ENCODE measurements at regions not wholly inside any gene's neighbourhood (a gene's known extent, or its start where the extent isn't known, plus 50 kb on each side); places are given as distances from the start of the nearest gene placed in this dataset.

GRCh38 chr1:73759011-73759410 lies 439.0 kb downstream of the LRRIQ3 start:
- Histone ChIP-seq H3K27ac (ENCODE audit: low read depth, low read length, poor library complexity, severe bottlenecking) (no peak overlapping the region), H3K9me2 (ENCODE audit: low read depth, low read length) (no peaks in the 10 kb centered on the region), H3K4me3 (ENCODE audit: low read depth, low read length, poor library complexity, severe bottlenecking) (no peak overlapping the region), H3F3A (ENCODE audit: insufficient read depth, low read length) (no peaks in the 10 kb centered on the region), H4K20me1 (ENCODE audit: insufficient read depth, low read length) (no peaks in the 10 kb centered on the region), H3K36me3 (ENCODE audit: insufficient read depth, low read length) (no peaks in the 10 kb centered on the region), H3K27me3 (ENCODE audit: insufficient read depth, low read length) (no peaks in the 10 kb centered on the region), H3K4me1 (ENCODE audit: insufficient read depth, low read length, severe bottlenecking) (no peaks in the 10 kb centered on the region), H3K4me2 (ENCODE audit: low read length) (no peak overlapping the region), H3K79me2 (ENCODE audit: insufficient read depth, low read length) (no peaks in the 10 kb centered on the region), H3K9ac (ENCODE audit: low read length) (no peak overlapping the region), H2AFZ (ENCODE audit: low read length) (no peak overlapping the region), H3K9me3 (ENCODE audit: low read length) (no peaks in the 10 kb centered on the region)
- no peak for TF ChIP-seq CTCF (IDR thresholded peaks at IDR 0.05; ENCODE audit: low read length)
- no peak for TF ChIP-seq EZH2 (IDR thresholded peaks at IDR 0.05; ENCODE audit: borderline replicate concordance, low read length)

GRCh38 chr1:73756817-73757216 lies 441.2 kb downstream of the LRRIQ3 start:
- Histone ChIP-seq H3K4me1 (ENCODE audit: insufficient read depth, low read length, severe bottlenecking) (no peaks in the 10 kb centered on the region), H3K27me3 (ENCODE audit: insufficient read depth, low read length) (no peaks in the 10 kb centered on the region), H3K9me3 (ENCODE audit: low read length) (no peaks in the 10 kb centered on the region), H2AFZ (ENCODE audit: low read length) (no peak overlapping the region), H3K36me3 (ENCODE audit: insufficient read depth, low read length) (no peaks in the 10 kb centered on the region), H3K9ac (ENCODE audit: low read length) (no peak overlapping the region), H3K4me3 (ENCODE audit: low read depth, low read length, poor library complexity, severe bottlenecking) (no peak overlapping the region), H3K27ac (ENCODE audit: low read depth, low read length, poor library complexity, severe bottlenecking) (no peak overlapping the region), H3K4me2 (ENCODE audit: low read length) (no peak overlapping the region), H4K20me1 (ENCODE audit: insufficient read depth, low read length) (no peaks in the 10 kb centered on the region), H3K9me2 (ENCODE audit: low read depth, low read length) (no peaks in the 10 kb centered on the region), H3K79me2 (ENCODE audit: insufficient read depth, low read length) (no peaks in the 10 kb centered on the region), H3F3A (ENCODE audit: insufficient read depth, low read length) (no peaks in the 10 kb centered on the region)
- no peak for TF ChIP-seq CTCF (IDR thresholded peaks at IDR 0.05; ENCODE audit: low read length)
- no peak for TF ChIP-seq EZH2 (IDR thresholded peaks at IDR 0.05; ENCODE audit: borderline replicate concordance, low read length)

- no peaks in the 10 kb centered on the region for H3K36me3 ChIP-seq (ENCODE audit: insufficient read depth, low read length)
These were observed 442.3 kb downstream of the LRRIQ3 start for GRCh38 chr1:73755649-73756048.

More at GRCh38 chr1:73755649-73756048, 442.3 kb downstream of the LRRIQ3 start:
- TF ChIP-seq CTCF (IDR thresholded peaks at IDR 0.05; ENCODE audit: low read length) (no peak), EZH2 (IDR thresholded peaks at IDR 0.05; ENCODE audit: borderline replicate concordance, low read length) (no peak)
- no peak overlapping the region for H3K4me3 ChIP-seq (ENCODE audit: low read depth, low read length, poor library complexity, severe bottlenecking)
- no peaks in the 10 kb centered on the region for H3K27me3 ChIP-seq (ENCODE audit: insufficient read depth, low read length)
- no peaks in the 10 kb centered on the region for H3K9me2 ChIP-seq (ENCODE audit: low read depth, low read length)
- no peaks in the 10 kb centered on the region for H3K9me3 ChIP-seq (ENCODE audit: low read length)
- H4K20me1 ChIP-seq (ENCODE audit: insufficient read depth, low read length): no peaks in the 10 kb centered on the region
- H3K9ac ChIP-seq (ENCODE audit: low read length): no peak overlapping the region
- H3K4me2 ChIP-seq (ENCODE audit: low read length): no peak overlapping the region
- no peaks in the 10 kb centered on the region for H3K4me1 ChIP-seq (ENCODE audit: insufficient read depth, low read length, severe bottlenecking)
- H3K27ac ChIP-seq (ENCODE audit: low read depth, low read length, poor library complexity, severe bottlenecking): no peak overlapping the region
- no peaks in the 10 kb centered on the region for H3F3A ChIP-seq (ENCODE audit: insufficient read depth, low read length)
- H3K79me2 ChIP-seq (ENCODE audit: insufficient read depth, low read length): no peaks in the 10 kb centered on the region
- no peak overlapping the region for H2AFZ ChIP-seq (ENCODE audit: low read length)

All from OCI-LY1 (cell line).